ENCODE measurements at regions not wholly inside any gene's neighbourhood (a gene's known extent, or its start where the extent isn't known, plus 50 kb on each side); places are given as distances from the start of the nearest gene placed in this dataset.

- CTCF ChIA-PET: interaction anchor here (0.5 to 0.7 kb wide), 2 partner anchors 297 to 1198 kb away, joined by 4 read pairs; no protein-coding TSS in a partner anchor
- POLR2A ChIA-PET (ENCODE audit: low non-redundant PET): no interaction called here
- peak; percentile 66 for DNase-seq (ENCODE audit: low spot score)
- H3K27ac ChIP-seq: no peak overlapping the region
- TF ChIP-seq CTCF (conservative IDR thresholded peaks at IDR 0.05; ENCODE audit: low read depth): no peak
These were observed 231.2 kb upstream of the DCN start for GRCh38 chr12:91413581-91414546.

GRCh38 chr12:91406920-91407341 is 224.3 kb upstream of the DCN start:
- peak; percentile 84 for DNase-seq (ENCODE audit: low spot score)
- POLR2A ChIA-PET (ENCODE audit: low non-redundant PET): no interaction called here
- TF ChIP-seq CTCF (conservative IDR thresholded peaks at IDR 0.05; ENCODE audit: low read depth): no peak
- CTCF ChIA-PET: interaction anchor here (0.5 kb wide), 1 partner anchor 1931 kb away, joined by 4 read pairs; no protein-coding TSS in a partner anchor
- H3K27ac ChIP-seq: no peak overlapping the region

- H3K27ac ChIP-seq: no peak overlapping the region
- no peak for DNase-seq (ENCODE audit: low spot score)
- CTCF ChIA-PET: no interaction called here
- no peak for TF ChIP-seq CTCF (conservative IDR thresholded peaks at IDR 0.05; ENCODE audit: low read depth)
- POLR2A ChIA-PET (ENCODE audit: low non-redundant PET): no interaction called here
These were observed 221.8 kb upstream of the DCN start for GRCh38 chr12:91404441-91404840.

GRCh38 chr12:91401190-91401589 is 218.6 kb upstream of the DCN start:
- POLR2A ChIA-PET (ENCODE audit: low non-redundant PET): no interaction called here
- TF ChIP-seq CTCF (conservative IDR thresholded peaks at IDR 0.05; ENCODE audit: low read depth): no peak
- no peak for DNase-seq (ENCODE audit: low spot score)
- no peak overlapping the region for H3K27ac ChIP-seq
- CTCF ChIA-PET: interaction anchor here (0.7 kb wide), 1 partner anchor 11 kb away, joined by 3 read pairs; no protein-coding TSS in a partner anchor

GRCh38 chr12:91400271-91400670 is 217.7 kb upstream of the DCN start:
- POLR2A ChIA-PET (ENCODE audit: low non-redundant PET): no interaction called here
- no peak overlapping the region for H3K27ac ChIP-seq
- CTCF ChIA-PET: no interaction called here
- no peak for TF ChIP-seq CTCF (conservative IDR thresholded peaks at IDR 0.05; ENCODE audit: low read depth)
- no peak for DNase-seq (ENCODE audit: low spot score)

GRCh38 chr12:91397866-91398532 is 215.4 kb upstream of the DCN start:
- no peak overlapping the region for H3K27ac ChIP-seq
- DNase-seq (ENCODE audit: low spot score): no peak
- CTCF ChIA-PET: no interaction called here
- no peak for TF ChIP-seq CTCF (conservative IDR thresholded peaks at IDR 0.05; ENCODE audit: low read depth)
- POLR2A ChIA-PET (ENCODE audit: low non-redundant PET): no interaction called here

Data from RWPE1 (cell line).